ENCODE measurements at regions not wholly inside any gene's neighbourhood (a gene's known extent, or its start where the extent isn't known, plus 50 kb on each side); places are given as distances from the start of the nearest gene placed in this dataset.

DNA sequence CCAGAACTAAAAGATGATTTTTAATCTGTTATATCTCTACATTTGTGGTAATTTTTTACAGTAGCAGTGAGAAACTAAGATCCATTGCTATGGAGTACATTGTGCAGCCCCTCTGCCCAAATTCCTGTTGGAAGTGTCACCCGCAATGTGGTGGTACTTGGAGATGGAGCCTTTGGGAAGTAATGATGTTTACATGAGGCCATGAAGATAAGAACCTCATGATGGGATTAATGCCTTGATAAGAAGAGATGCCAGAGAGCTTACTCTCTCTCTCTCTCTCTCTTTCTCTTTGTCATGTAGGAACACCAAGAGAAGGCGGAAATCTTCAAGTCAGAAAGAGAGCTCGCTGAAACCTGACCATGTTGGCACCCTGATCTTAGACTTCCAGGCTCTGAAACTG is 535.4 kb downstream of the PID1 start:
- Histone ChIP-seq H3K36me3 (replicated peaks; ENCODE audit: control insufficient read depth, insufficient read depth, low read length) (no peaks in the 10 kb centered on the region), H3K4me3 (ENCODE audit: insufficient read depth, low read depth, low read length) (no peak overlapping the region), H3K27me3 (ENCODE audit: control insufficient read depth, insufficient read depth, low read length) (no peaks in the 10 kb centered on the region)
- DNase-seq = no peak

GRCh38 chr2:228731517-228731916 is 539.6 kb downstream of the PID1 start:
- Histone ChIP-seq H3K36me3 (replicated peaks; ENCODE audit: control insufficient read depth, insufficient read depth, low read length) (no peaks in the 10 kb centered on the region), H3K27me3 (ENCODE audit: control insufficient read depth, insufficient read depth, low read length) (no peaks in the 10 kb centered on the region), H3K4me3 (ENCODE audit: insufficient read depth, low read depth, low read length) (no peak overlapping the region)
- no peak for DNase-seq

DNA sequence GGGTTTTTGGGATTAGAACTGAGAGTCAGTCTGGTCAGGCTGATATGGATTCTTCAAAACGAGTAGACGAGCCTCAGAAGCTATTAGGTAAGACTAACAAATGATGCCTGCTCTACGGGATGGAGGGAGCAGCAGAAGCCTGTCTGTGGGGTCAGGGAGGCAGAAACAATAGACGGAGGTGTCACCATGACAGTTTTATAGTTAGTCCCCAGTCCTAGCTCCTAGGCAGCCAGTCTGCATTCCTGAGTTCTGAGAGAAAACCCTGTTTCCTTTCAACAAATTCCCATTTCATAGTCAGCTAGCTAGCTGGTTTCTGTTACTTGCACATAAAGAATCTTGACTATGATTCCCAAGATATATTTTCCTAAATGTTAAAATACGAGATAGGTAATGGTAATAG is 542.1 kb downstream of the PID1 start:
- Histone ChIP-seq H3K4me3 (ENCODE audit: insufficient read depth, low read depth, low read length) (no peak overlapping the region), H3K27me3 (ENCODE audit: control insufficient read depth, insufficient read depth, low read length) (no peaks in the 10 kb centered on the region), H3K36me3 (replicated peaks; ENCODE audit: control insufficient read depth, insufficient read depth, low read length) (no peaks in the 10 kb centered on the region)
- DNase-seq = no peak

GRCh38 chr2:228725031-228725430 is 543.5 kb upstream of the SPHKAP start:
- DNase-seq = no peak
- Histone ChIP-seq H3K4me3 (ENCODE audit: insufficient read depth, low read depth, low read length) (no peak overlapping the region), H3K27me3 (ENCODE audit: control insufficient read depth, insufficient read depth, low read length) (no peaks in the 10 kb centered on the region), H3K36me3 (replicated peaks; ENCODE audit: control insufficient read depth, insufficient read depth, low read length) (no peaks in the 10 kb centered on the region)

GRCh38 chr2:228723599-228723998 is 542.1 kb upstream of the SPHKAP start:
- DNase-seq = no peak
- H3K4me3 ChIP-seq (ENCODE audit: insufficient read depth, low read depth, low read length) = no peak overlapping the region
- no peaks in the 10 kb centered on the region for H3K27me3 ChIP-seq (ENCODE audit: control insufficient read depth, insufficient read depth, low read length)
- H3K36me3 ChIP-seq (replicated peaks; ENCODE audit: control insufficient read depth, insufficient read depth, low read length) = no peaks in the 10 kb centered on the region

GRCh38 chr2:228722311-228722710 is 540.8 kb upstream of the SPHKAP start:
- DNase-seq = no peak
- Histone ChIP-seq H3K4me3 (ENCODE audit: insufficient read depth, low read depth, low read length) (no peak overlapping the region), H3K27me3 (ENCODE audit: control insufficient read depth, insufficient read depth, low read length) (no peaks in the 10 kb centered on the region), H3K36me3 (replicated peaks; ENCODE audit: control insufficient read depth, insufficient read depth, low read length) (no peaks in the 10 kb centered on the region)

GRCh38 chr2:228720895-228721294 is 539.4 kb upstream of the SPHKAP start:
- no peaks in the 10 kb centered on the region for H3K27me3 ChIP-seq (ENCODE audit: control insufficient read depth, insufficient read depth, low read length)
- no peaks in the 10 kb centered on the region for H3K36me3 ChIP-seq (replicated peaks; ENCODE audit: control insufficient read depth, insufficient read depth, low read length)
- no peak for DNase-seq
- no peak overlapping the region for H3K4me3 ChIP-seq (ENCODE audit: insufficient read depth, low read depth, low read length)

GRCh38 chr2:228709788-228710371 is 528.4 kb upstream of the SPHKAP start:
- no peak for DNase-seq
- Histone ChIP-seq H3K36me3 (replicated peaks; ENCODE audit: control insufficient read depth, insufficient read depth, low read length) (no peaks in the 10 kb centered on the region), H3K4me3 (ENCODE audit: insufficient read depth, low read depth, low read length) (no peak overlapping the region), H3K27me3 (ENCODE audit: control insufficient read depth, insufficient read depth, low read length) (no peaks in the 10 kb centered on the region)

DNA sequence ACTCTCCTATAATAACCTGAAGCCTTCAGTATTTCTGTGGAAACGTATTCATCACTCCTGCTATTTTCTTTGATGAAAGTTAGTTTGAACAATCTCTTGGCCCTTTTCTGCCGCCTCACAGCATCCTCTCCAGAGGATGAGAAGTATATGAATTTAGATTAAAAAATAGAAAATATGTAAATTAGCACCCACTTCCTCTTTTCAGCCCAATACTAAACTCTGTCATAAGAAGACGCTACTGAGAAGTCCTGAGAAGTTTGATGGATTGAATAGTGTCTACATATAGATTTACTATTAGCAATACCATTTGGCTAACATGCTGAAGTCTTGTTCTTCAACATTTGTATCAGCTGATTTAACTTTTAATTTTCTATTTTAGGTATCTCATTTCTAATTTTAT is 526.4 kb upstream of the SPHKAP start:
- Histone ChIP-seq H3K36me3 (replicated peaks; ENCODE audit: control insufficient read depth, insufficient read depth, low read length) (no peaks in the 10 kb centered on the region), H3K27me3 (ENCODE audit: control insufficient read depth, insufficient read depth, low read length) (no peaks in the 10 kb centered on the region), H3K4me3 (ENCODE audit: insufficient read depth, low read depth, low read length) (no peak overlapping the region)
- no peak for DNase-seq

- Histone ChIP-seq H3K27me3 (ENCODE audit: control insufficient read depth, insufficient read depth, low read length) (no peaks in the 10 kb centered on the region), H3K4me3 (ENCODE audit: insufficient read depth, low read depth, low read length) (no peak overlapping the region), H3K36me3 (replicated peaks; ENCODE audit: control insufficient read depth, insufficient read depth, low read length) (no peaks in the 10 kb centered on the region)
- no peak for DNase-seq
These were observed 523.8 kb upstream of the SPHKAP start for GRCh38 chr2:228705318-228705717.

- H3K4me3 ChIP-seq (ENCODE audit: insufficient read depth, low read depth, low read length) = no peak overlapping the region
- DNase-seq = no peak
- H3K36me3 ChIP-seq (replicated peaks; ENCODE audit: control insufficient read depth, insufficient read depth, low read length) = no peaks in the 10 kb centered on the region
- no peaks in the 10 kb centered on the region for H3K27me3 ChIP-seq (ENCODE audit: control insufficient read depth, insufficient read depth, low read length)
These were observed 521.7 kb upstream of the SPHKAP start for GRCh38 chr2:228703152-228703551.

- no peak for DNase-seq
- Histone ChIP-seq H3K4me3 (ENCODE audit: insufficient read depth, low read depth, low read length) (no peak overlapping the region), H3K36me3 (replicated peaks; ENCODE audit: control insufficient read depth, insufficient read depth, low read length) (no peaks in the 10 kb centered on the region), H3K27me3 (ENCODE audit: control insufficient read depth, insufficient read depth, low read length) (no peaks in the 10 kb centered on the region)
These were observed 520.0 kb upstream of the SPHKAP start for GRCh38 chr2:228701506-228701905.

DNA sequence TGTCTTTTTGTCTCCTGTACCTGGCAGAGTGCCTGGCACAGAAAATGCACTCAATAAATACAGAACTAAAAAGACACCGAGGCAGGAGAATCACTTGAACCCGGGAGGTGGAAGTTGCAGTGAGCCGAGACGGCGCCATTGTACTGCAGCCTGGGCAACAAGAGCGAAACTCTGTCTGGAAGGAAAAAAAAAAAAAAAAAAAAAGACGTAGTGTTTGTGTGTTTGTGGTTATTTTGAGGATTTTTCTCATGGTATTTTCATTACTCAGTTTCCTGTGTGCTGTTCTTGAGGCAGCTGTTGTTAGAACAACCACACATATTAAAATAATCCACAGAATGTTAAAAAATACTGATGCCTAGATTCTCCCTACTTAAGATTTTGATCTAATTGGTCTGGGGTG is 519.2 kb upstream of the SPHKAP start:
- no peak for DNase-seq
- H3K4me3 ChIP-seq (ENCODE audit: insufficient read depth, low read depth, low read length) = no peak overlapping the region
- H3K27me3 ChIP-seq (ENCODE audit: control insufficient read depth, insufficient read depth, low read length) = no peaks in the 10 kb centered on the region
- no peaks in the 10 kb centered on the region for H3K36me3 ChIP-seq (replicated peaks; ENCODE audit: control insufficient read depth, insufficient read depth, low read length)

GRCh38 chr2:228699888-228700287 is 518.4 kb upstream of the SPHKAP start:
- Histone ChIP-seq H3K4me3 (ENCODE audit: insufficient read depth, low read depth, low read length) (no peak overlapping the region), H3K27me3 (ENCODE audit: control insufficient read depth, insufficient read depth, low read length) (no peaks in the 10 kb centered on the region)
- no peak for DNase-seq

GRCh38 chr2:228699400-228699799 is 517.9 kb upstream of the SPHKAP start:
- Histone ChIP-seq H3K27me3 (ENCODE audit: control insufficient read depth, insufficient read depth, low read length) (no peaks in the 10 kb centered on the region), H3K4me3 (ENCODE audit: insufficient read depth, low read depth, low read length) (no peak overlapping the region), H3K36me3 (replicated peaks; ENCODE audit: control insufficient read depth, insufficient read depth, low read length) (no peaks in the 10 kb centered on the region)
- no peak for DNase-seq

More at GRCh38 chr2:228699888-228700287, 518.4 kb upstream of the SPHKAP start:
- no peaks in the 10 kb centered on the region for H3K36me3 ChIP-seq (replicated peaks; ENCODE audit: control insufficient read depth, insufficient read depth, low read length)

- no peaks in the 10 kb centered on the region for H3K36me3 ChIP-seq (replicated peaks; ENCODE audit: control insufficient read depth, insufficient read depth, low read length)
- DNase-seq = no peak
- no peaks in the 10 kb centered on the region for H3K27me3 ChIP-seq (ENCODE audit: control insufficient read depth, insufficient read depth, low read length)
- no peak overlapping the region for H3K4me3 ChIP-seq (ENCODE audit: insufficient read depth, low read depth, low read length)
These were observed 517.5 kb upstream of the SPHKAP start for GRCh38 chr2:228698963-228699362.

Measured in H7 (cell line).